ENCODE measurements at regions not wholly inside any gene's neighbourhood (a gene's known extent, or its start where the extent isn't known, plus 50 kb on each side); places are given as distances from the start of the nearest gene placed in this dataset.

DNA sequence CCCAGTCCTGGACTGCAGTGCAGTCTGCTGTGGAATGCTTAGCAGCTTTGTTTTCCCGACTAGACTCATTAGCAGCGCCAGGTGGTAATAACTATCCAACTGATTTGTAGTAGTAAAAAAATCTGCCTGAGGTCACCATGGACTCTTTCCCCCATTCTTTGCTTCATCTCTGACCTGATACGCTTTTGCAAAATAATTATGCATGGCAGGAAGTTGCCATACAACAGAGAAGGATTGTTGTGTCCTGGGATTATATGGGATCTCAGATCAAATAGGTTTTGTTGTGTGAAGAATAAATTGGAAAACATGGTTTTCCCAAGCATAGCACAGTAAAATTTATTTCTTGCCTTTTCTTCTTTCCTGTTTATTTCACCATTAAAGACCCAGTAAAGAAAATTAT lies 72.4 kb upstream of the ATP5MC3 start:
- H3K27me3 ChIP-seq = no peaks in the 10 kb centered on the region
- no peak overlapping the region for H3K27ac ChIP-seq
- no peak overlapping the region for H3K4me3 ChIP-seq
- no peaks in the 10 kb centered on the region for H3K4me1 ChIP-seq
- no peaks in the 10 kb centered on the region for H3K36me3 ChIP-seq (ENCODE audit: low read depth, missing control alignments)
- no peaks in the 10 kb centered on the region for H3K9me3 ChIP-seq
- no peak for DNase-seq
- WGBS, 2 donors = 54 to 60% methylated on average over 3 of the region's 3 CpGs
- TF ChIP-seq CTCF (IDR thresholded peaks at IDR 0.05) (no peak), POLR2A (IDR thresholded peaks at IDR 0.05) (no peak)
- intact Hi-C loops (cut with DNase I; ENCODE audit: low total_unique reads) = no loop called here

- H3K27me3 ChIP-seq = no peaks in the 10 kb centered on the region
- H3K27ac ChIP-seq = no peak overlapping the region
- DNase-seq = no peak
- H3K4me1 ChIP-seq = no peaks in the 10 kb centered on the region
- intact Hi-C loops (cut with DNase I; ENCODE audit: low total_unique reads) = no loop called here
- WGBS, 2 donors = 31 to 34% methylated on average over 5 of the region's 5 CpGs
- H3K9me3 ChIP-seq = no peaks in the 10 kb centered on the region
- TF ChIP-seq POLR2A (IDR thresholded peaks at IDR 0.05) (no peak), CTCF (IDR thresholded peaks at IDR 0.05) (peak in 2 of 3 experiments; percentile 36 to 59)
- H3K4me3 ChIP-seq = no peak overlapping the region
- no peaks in the 10 kb centered on the region for H3K36me3 ChIP-seq (ENCODE audit: low read depth, missing control alignments)
Observed at GRCh38 chr2:175251425-175252041, 70.0 kb upstream of the ATP5MC3 start.

DNA sequence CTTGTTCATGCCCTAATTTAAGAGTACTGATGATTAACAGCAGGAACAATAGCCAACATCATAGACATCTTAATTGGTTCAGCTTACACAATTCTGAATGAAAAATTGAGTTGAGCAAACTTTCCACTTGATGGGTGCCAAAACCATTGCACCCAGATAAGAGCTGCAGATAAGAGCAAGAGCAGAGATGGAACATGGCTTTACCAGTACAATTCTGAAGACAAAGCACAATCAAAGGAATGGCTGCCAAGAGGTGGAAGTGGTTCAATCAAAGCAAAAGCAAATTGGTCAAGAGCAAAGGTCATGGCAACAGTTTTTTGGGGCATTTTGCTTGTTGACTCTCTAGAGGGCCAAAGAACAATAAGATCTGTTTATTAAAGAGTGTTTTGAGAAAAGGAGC lies 65.6 kb upstream of the ATP5MC3 start:
- H3K4me3 ChIP-seq = no peak overlapping the region
- TF ChIP-seq CTCF (IDR thresholded peaks at IDR 0.05) (no peak), POLR2A (IDR thresholded peaks at IDR 0.05) (no peak)
- H3K4me1 ChIP-seq = no peaks in the 10 kb centered on the region
- no peaks in the 10 kb centered on the region for H3K9me3 ChIP-seq
- H3K27ac ChIP-seq = no peak overlapping the region
- DNase-seq = no peak
- intact Hi-C loops (cut with DNase I; ENCODE audit: low total_unique reads) = no loop called here
- no peaks in the 10 kb centered on the region for H3K36me3 ChIP-seq (ENCODE audit: low read depth, missing control alignments)
- H3K27me3 ChIP-seq = no peaks in the 10 kb centered on the region

DNA sequence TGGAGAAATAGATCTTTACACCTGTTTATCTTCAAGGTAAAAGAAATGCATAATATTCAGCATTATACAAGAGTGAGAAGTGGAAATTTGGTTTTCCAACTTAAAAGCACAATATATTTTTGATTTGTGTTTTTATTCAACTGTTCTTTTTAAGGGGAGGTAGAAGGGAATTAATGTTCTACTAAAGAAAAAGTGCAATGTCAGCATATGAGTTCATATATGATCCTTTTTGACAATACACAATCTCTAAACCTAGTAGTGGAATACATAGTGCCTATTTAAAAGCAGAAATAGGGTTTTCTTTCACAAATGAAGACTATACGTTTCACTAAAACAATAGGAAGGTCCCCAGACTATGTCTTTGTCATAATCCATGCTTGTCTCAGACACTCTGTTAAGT lies 63.2 kb upstream of the ATP5MC3 start:
- DNase-seq = no peak

More for the DNA sequence above, 63.2 kb upstream of the ATP5MC3 start:
- Histone ChIP-seq H3K4me1 (no peaks in the 10 kb centered on the region), H3K9me3 (no peaks in the 10 kb centered on the region), H3K4me3 (no peak overlapping the region), H3K27ac (no peak overlapping the region), H3K27me3 (no peaks in the 10 kb centered on the region), H3K36me3 (ENCODE audit: low read depth, missing control alignments) (no peaks in the 10 kb centered on the region)
- no peak for TF ChIP-seq CTCF (IDR thresholded peaks at IDR 0.05)
- no peak for TF ChIP-seq POLR2A (IDR thresholded peaks at IDR 0.05)
- intact Hi-C loops (cut with DNase I; ENCODE audit: low total_unique reads) = no loop called here
- WGBS, 2 donors = 87 to 91% methylated on average over 1 of the region's 1 CpG

All from testis (tissue), 2 donors.